ENCODE measurements at regions not wholly inside any gene's neighbourhood (a gene's known extent, or its start where the extent isn't known, plus 50 kb on each side); places are given as distances from the start of the nearest gene placed in this dataset.

DNA sequence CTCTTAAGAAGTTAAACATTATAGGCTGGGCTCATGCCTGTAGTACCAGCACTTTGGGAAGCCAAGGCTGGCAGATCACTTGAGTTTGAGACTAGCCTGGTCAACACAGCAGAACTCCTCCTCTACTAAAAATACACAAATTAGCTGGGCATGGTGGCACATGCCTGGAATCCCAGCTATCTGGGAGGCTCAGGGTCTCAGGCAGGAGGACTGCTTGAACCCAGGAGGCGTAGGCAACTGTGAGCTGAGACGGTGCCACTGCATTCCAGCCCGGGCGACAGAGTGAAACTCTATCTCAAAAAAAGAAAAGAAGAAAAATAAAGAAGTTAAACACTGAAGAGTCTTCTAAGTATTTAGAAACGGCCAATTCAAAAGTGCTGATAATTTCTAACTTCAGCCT, 164.3 kb upstream of the GALNTL6 start:
- intact Hi-C loops (cut with micrococcal nuclease), result no loop called here

DNA sequence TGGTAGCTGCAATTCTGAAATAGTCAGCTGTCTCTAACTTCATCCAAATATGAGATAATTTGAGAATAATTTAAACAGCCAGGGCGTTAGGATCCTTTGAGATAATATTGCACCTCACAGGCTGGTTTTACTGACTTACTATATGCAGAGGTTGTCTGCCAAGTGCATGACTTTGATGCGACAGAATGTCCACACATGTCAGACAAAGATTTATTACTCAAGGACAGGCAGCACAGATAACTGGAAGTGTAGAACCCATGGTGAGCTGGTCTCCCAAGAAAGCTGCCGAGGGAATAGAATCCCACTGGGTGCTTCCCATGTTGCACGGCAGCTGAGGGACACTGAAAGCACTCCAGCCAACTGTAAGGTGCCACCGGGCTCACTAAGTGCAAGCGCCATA, 166.2 kb upstream of the GALNTL6 start:
- Histone ChIP-seq H3K27me3 (ENCODE audit: control insufficient read depth in 2 of 2, insufficient read depth in 2 of 2, low read length in 2 of 2) (no peaks in the 10 kb centered on the region), H4K20me1 (replicated peaks; ENCODE audit: control insufficient read depth, extremely low read depth, insufficient read depth, low read length) (no peaks in the 10 kb centered on the region), H3K4me2 (ENCODE audit: insufficient read depth, low read length) (no peak overlapping the region), H3K4me3 (replicated peaks in 1 of 3; ENCODE audit: insufficient read depth in 1 of 3, low read depth in 1 of 3, low read length in 3 of 3) (no peak overlapping the region), H3K9me3 (replicated peaks; ENCODE audit: control insufficient read depth, insufficient read depth, low read length) (peaks cover 3% of the 10 kb centered on the region), H3K36me3 (ENCODE audit: control insufficient read depth in 2 of 2, extremely low read depth in 1 of 2, insufficient read depth in 2 of 2, low read length in 2 of 2) (no peaks in the 10 kb centered on the region), H2AFZ (ENCODE audit: low read depth, low read length) (no peak overlapping the region), H3K9ac (replicated peaks; ENCODE audit: extremely low read depth, insufficient read depth, low read length) (no peak overlapping the region), H3K4me1 (ENCODE audit: control insufficient read depth, extremely low read depth, insufficient read depth, low read length) (no peaks in the 10 kb centered on the region), H3K27ac (ENCODE audit: insufficient read depth, low read depth, low read length) (no peak overlapping the region), H3K9me1 (replicated peaks; ENCODE audit: control insufficient read depth, extremely low read depth, insufficient read depth, low read length) (no peaks in the 10 kb centered on the region), H3K79me2 (ENCODE audit: control insufficient read depth, insufficient read depth, low read length) (no peaks in the 10 kb centered on the region)
- CTCF ChIA-PET, result no interaction called here
- no TSS peak for BruUV-seq (replicated peaks)
- POLR2A ChIA-PET, result no interaction called here
- DNase-seq (ENCODE audit: low read depth, low spot score) (no peak), FAIRE-seq (no peak)
- TF ChIP-seq EZH2 (IDR thresholded peaks at IDR 0.05; ENCODE audit: borderline replicate concordance, low read depth, low read length, severe bottlenecking) (no peak), FOS (IDR thresholded peaks at IDR 0.05; ENCODE audit: borderline replicate concordance, insufficient read depth, low read length) (no peak), POLR2AphosphoS5 (IDR thresholded peaks at IDR 0.05; ENCODE audit: insufficient read depth, low read depth, low read length) (no peak), GATA2 (IDR thresholded peaks at IDR 0.05; ENCODE audit: insufficient read depth, insufficient read length, low read depth, low read length) (no peak), POLR2A (IDR thresholded peaks at IDR 0.05; ENCODE audit: low read depth, low read length) (no peak), JUN (IDR thresholded peaks at IDR 0.05; ENCODE audit: borderline replicate concordance, insufficient read depth, insufficient read length, low read depth) (no peak), MYC (IDR thresholded peaks at IDR 0.05; ENCODE audit: low read depth, low read length) (no peak)
- TF ChIP-seq, protein P1, sequence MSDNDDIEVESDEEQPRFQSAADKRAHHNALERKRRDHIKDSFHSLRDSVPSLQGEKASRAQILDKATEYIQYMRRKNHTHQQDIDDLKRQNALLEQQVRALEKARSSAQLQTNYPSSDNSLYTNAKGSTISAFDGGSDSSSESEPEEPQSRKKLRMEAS (IDR thresholded peaks at IDR 0.05; ENCODE audit: insufficient read depth, insufficient read length), result no peak
- TF ChIP-seq, protein P2, sequence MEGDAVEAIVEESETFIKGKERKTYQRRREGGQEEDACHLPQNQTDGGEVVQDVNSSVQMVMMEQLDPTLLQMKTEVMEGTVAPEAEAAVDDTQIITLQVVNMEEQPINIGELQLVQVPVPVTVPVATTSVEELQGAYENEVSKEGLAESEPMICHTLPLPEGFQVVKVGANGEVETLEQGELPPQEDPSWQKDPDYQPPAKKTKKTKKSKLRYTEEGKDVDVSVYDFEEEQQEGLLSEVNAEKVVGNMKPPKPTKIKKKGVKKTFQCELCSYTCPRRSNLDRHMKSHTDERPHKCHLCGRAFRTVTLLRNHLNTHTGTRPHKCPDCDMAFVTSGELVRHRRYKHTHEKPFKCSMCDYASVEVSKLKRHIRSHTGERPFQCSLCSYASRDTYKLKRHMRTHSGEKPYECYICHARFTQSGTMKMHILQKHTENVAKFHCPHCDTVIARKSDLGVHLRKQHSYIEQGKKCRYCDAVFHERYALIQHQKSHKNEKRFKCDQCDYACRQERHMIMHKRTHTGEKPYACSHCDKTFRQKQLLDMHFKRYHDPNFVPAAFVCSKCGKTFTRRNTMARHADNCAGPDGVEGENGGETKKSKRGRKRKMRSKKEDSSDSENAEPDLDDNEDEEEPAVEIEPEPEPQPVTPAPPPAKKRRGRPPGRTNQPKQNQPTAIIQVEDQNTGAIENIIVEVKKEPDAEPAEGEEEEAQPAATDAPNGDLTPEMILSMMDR (IDR thresholded peaks at IDR 0.05; ENCODE audit: extremely low read depth in 1 of 2, insufficient read depth in 1 of 2, low read depth in 1 of 2, low read length in 2 of 2), result no peak
- dilution Hi-C loops (cut with MboI; ENCODE audit: extremely low pct_ligation_motif_present, low sequenced_read_pairs) (no loop called here), intact Hi-C loops (cut with micrococcal nuclease) (no loop called here)

More for the DNA sequence above, 164.3 kb upstream of the GALNTL6 start:
- no peak for FAIRE-seq
- no TSS peak for BruUV-seq (replicated peaks)
- Histone ChIP-seq H3K9me3 (replicated peaks; ENCODE audit: control insufficient read depth, insufficient read depth, low read length) (peaks cover 3% of the 10 kb centered on the region), H3K79me2 (ENCODE audit: control insufficient read depth, insufficient read depth, low read length) (no peaks in the 10 kb centered on the region), H4K20me1 (replicated peaks; ENCODE audit: control insufficient read depth, extremely low read depth, insufficient read depth, low read length) (no peaks in the 10 kb centered on the region), H3K9ac (replicated peaks; ENCODE audit: extremely low read depth, insufficient read depth, low read length) (no peak overlapping the region), H3K36me3 (ENCODE audit: control insufficient read depth in 2 of 2, extremely low read depth in 1 of 2, insufficient read depth in 2 of 2, low read length in 2 of 2) (no peaks in the 10 kb centered on the region), H3K4me2 (ENCODE audit: insufficient read depth, low read length) (no peak overlapping the region), H2AFZ (ENCODE audit: low read depth, low read length) (no peak overlapping the region), H3K27ac (ENCODE audit: insufficient read depth, low read depth, low read length) (no peak overlapping the region), H3K9me1 (replicated peaks; ENCODE audit: control insufficient read depth, extremely low read depth, insufficient read depth, low read length) (no peaks in the 10 kb centered on the region), H3K4me1 (ENCODE audit: control insufficient read depth, extremely low read depth, insufficient read depth, low read length) (no peaks in the 10 kb centered on the region), H3K4me3 (replicated peaks in 1 of 3; ENCODE audit: insufficient read depth in 1 of 3, low read depth in 1 of 3, low read length in 3 of 3) (no peak overlapping the region), H3K27me3 (ENCODE audit: control insufficient read depth in 2 of 2, insufficient read depth in 2 of 2, low read length in 2 of 2) (no peaks in the 10 kb centered on the region)
- TF ChIP-seq, protein P1 (IDR thresholded peaks at IDR 0.05; ENCODE audit: insufficient read depth, insufficient read length), result no peak
- TF ChIP-seq FOS (IDR thresholded peaks at IDR 0.05; ENCODE audit: borderline replicate concordance, insufficient read depth, low read length) (no peak), POLR2A (IDR thresholded peaks at IDR 0.05; ENCODE audit: low read depth, low read length) (no peak)
- CTCF ChIA-PET, result no interaction called here
- no peak for DNase-seq (ENCODE audit: low read depth, low spot score)
- dilution Hi-C loops (cut with MboI; ENCODE audit: extremely low pct_ligation_motif_present, low sequenced_read_pairs), result no loop called here
- POLR2A ChIA-PET, result no interaction called here
